ENCODE measurements at regions not wholly inside any gene's neighbourhood (a gene's known extent, or its start where the extent isn't known, plus 50 kb on each side); places are given as distances from the start of the nearest gene placed in this dataset.

- Histone ChIP-seq H3K23ac (ENCODE audit: low read depth, low read length) (no peak overlapping the region), H2BK120ac (ENCODE audit: low read depth, low read length) (no peak overlapping the region), H4K5ac (ENCODE audit: low read depth, low read length) (no peak overlapping the region), H2AK5ac (ENCODE audit: low read depth, low read length) (no peak overlapping the region), H4K91ac (ENCODE audit: insufficient read depth, low read depth, low read length) (no peak overlapping the region), H3K27ac (ENCODE audit: insufficient read depth, low read length) (no peak overlapping the region), H3K4me3 (ENCODE audit: insufficient read depth, low read depth, low read length) (no peak overlapping the region), H3K79me1 (ENCODE audit: low read depth in 1 of 2, low read length in 2 of 2) (no peaks in the 10 kb centered on the region), H3K36me3 (ENCODE audit: control insufficient read depth, insufficient read depth, low read length) (no peaks in the 10 kb centered on the region), H3K9me1 (ENCODE audit: insufficient read depth, low read length) (no peaks in the 10 kb centered on the region), H3K4me2 (ENCODE audit: low read depth, low read length) (peak overlapping the region; percentile 15; the same call in 1 of the 2 replicates), H3K4me1 (ENCODE audit: control insufficient read depth, insufficient read depth, low read length) (no peaks in the 10 kb centered on the region), H3K9ac (ENCODE audit: low read depth, low read length) (no peak overlapping the region), H2BK20ac (ENCODE audit: low read depth, low read length) (no peak overlapping the region), H2BK5ac (ENCODE audit: low read depth, low read length, poor library complexity, severe bottlenecking) (no peak overlapping the region), H3K27me3 (ENCODE audit: control insufficient read depth, insufficient read depth, low read length) (peaks cover 8% of the 10 kb centered on the region), H4K8ac (ENCODE audit: low read depth in 2 of 2, low read length in 2 of 2) (no peak overlapping the region), H3K18ac (ENCODE audit: low read depth, low read length) (no peak overlapping the region), H2BK15ac (ENCODE audit: low read depth, low read length) (no peak overlapping the region), H3K14ac (replicated peaks; ENCODE audit: low read depth, low read length) (no peak overlapping the region), H3K9me3 (ENCODE audit: control insufficient read depth, insufficient read depth, low read length) (no peaks in the 10 kb centered on the region), H2AFZ (replicated peaks; ENCODE audit: low read length, poor library complexity) (no peak overlapping the region), H3K56ac (ENCODE audit: extremely low read depth, insufficient read depth, low read length) (no peak overlapping the region), H4K20me1 (ENCODE audit: insufficient read depth, low read length) (no peaks in the 10 kb centered on the region), H2AK9ac (replicated peaks; ENCODE audit: low read depth, low read length, poor library complexity) (no peak overlapping the region), H3K4ac (ENCODE audit: low read depth, low read length) (no peak overlapping the region)
- WGBS, 2 experiments (ENCODE audit: extremely low coverage in 2 of 2, insufficient read length in 1 of 2), result no CpG with 5 or more reads among the region's 4 CpGs
- ChIA-PET POLR2A (ENCODE audit: unreplicated experiment) (no interaction called here), CTCF (no interaction called here)
- in situ Hi-C loops (cut with MboI; ENCODE audit: low sequenced_read_pairs) (no loop called here), dilution Hi-C loops (cut with HindIII; ENCODE audit: low sequenced_read_pairs, unreplicated experiment) (no loop called here), intact Hi-C loops (cut with micrococcal nuclease) (no loop called here)
- no peak for ATAC-seq (ENCODE audit: low read depth)
- no peak for DNase-seq
- TF ChIP-seq SMC3 (IDR thresholded peaks at IDR 0.05; ENCODE audit: low read depth, low read length), result no peak
- TF ChIP-seq, protein P1, sequence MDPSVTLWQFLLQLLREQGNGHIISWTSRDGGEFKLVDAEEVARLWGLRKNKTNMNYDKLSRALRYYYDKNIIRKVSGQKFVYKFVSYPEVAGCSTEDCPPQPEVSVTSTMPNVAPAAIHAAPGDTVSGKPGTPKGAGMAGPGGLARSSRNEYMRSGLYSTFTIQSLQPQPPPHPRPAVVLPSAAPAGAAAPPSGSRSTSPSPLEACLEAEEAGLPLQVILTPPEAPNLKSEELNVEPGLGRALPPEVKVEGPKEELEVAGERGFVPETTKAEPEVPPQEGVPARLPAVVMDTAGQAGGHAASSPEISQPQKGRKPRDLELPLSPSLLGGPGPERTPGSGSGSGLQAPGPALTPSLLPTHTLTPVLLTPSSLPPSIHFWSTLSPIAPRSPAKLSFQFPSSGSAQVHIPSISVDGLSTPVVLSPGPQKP (IDR thresholded peaks at IDR 0.05; ENCODE audit: borderline replicate concordance, low read depth, low read length), result no peak
- TF ChIP-seq MXI1 (IDR thresholded peaks at IDR 0.05; ENCODE audit: borderline replicate concordance, low read depth, low read length), result no peak
- no peak for TF ChIP-seq BHLHE40 (IDR thresholded peaks at IDR 0.05; ENCODE audit: low read depth, low read length)
- TF ChIP-seq MAZ (IDR thresholded peaks at IDR 0.05; ENCODE audit: borderline replicate concordance, low read depth, low read length), result no peak
- TF ChIP-seq RAD21 (IDR thresholded peaks at IDR 0.05; ENCODE audit: low read length), result no peak
- no TSS peak for BruUV-seq (replicated peaks)
Measured at GRCh38 chr6:137623293-137623692, 129.1 kb upstream of the OLIG3 start.
